Lung microvascular endothelial cell (primary cell): ENCODE measurements at regions not wholly inside any gene's neighbourhood (a gene's known extent, or its start where the extent isn't known, plus 50 kb on each side); places are given as distances from the start of the nearest gene placed in this dataset.
"Not testable (repeated sequence)": the region's sequence is repeated elsewhere in the genome, so short reads cannot be mapped to it uniquely, and the experiment has no call there.

Source experiments
- DNase-seq, 2 donors: peaks; one replicate each; pipeline versions ENCODE4 v3.0.0 to v3.0.0-alpha.2; 2010; ENCODE audit warnings: low read depth in 2 of 2

GRCh38 chr2:47964277-47964676, 58.0 kb upstream of the FBXO11 start:
- no peak for DNase-seq

GRCh38 chr2:47964722-47965434, 58.6 kb upstream of the FBXO11 start:
- DNase-seq, result no peak

GRCh38 chr2:47976728-47977127, 70.4 kb upstream of the FBXO11 start:
- DNase-seq, result not testable (repeated sequence)

GRCh38 chr2:47984041-47984440, 77.7 kb upstream of the FBXO11 start:
- DNase-seq, result no peak

GRCh38 chr2:47990503-47990902, 84.2 kb upstream of the FBXO11 start:
- no peak for DNase-seq

GRCh38 chr2:47992671-47993070, 86.4 kb upstream of the FBXO11 start:
- no peak for DNase-seq

GRCh38 chr2:47996808-47997207, 90.5 kb upstream of the FBXO11 start:
- no peak for DNase-seq

- DNase-seq, result no peak
Observed at GRCh38 chr2:47999512-47999911, 93.2 kb upstream of the FBXO11 start.

GRCh38 chr2:48001498-48001897, 95.2 kb upstream of the FBXO11 start:
- no peak for DNase-seq

- no peak for DNase-seq
Observed at GRCh38 chr2:48006094-48006493, 99.8 kb upstream of the FBXO11 start.

GRCh38 chr2:48007699-48008268, 101.5 kb upstream of the FBXO11 start:
- DNase-seq, result no peak

- no peak for DNase-seq
Observed at GRCh38 chr2:48009256-48009655, 103.0 kb upstream of the FBXO11 start.

- DNase-seq, result peak in 1 of 2 donors; percentile 1
Observed at GRCh38 chr2:48015421-48015820, 109.1 kb upstream of the FBXO11 start.

GRCh38 chr2:48016225-48017019, 110.1 kb upstream of the FBXO11 start:
- DNase-seq, result no peak

- DNase-seq, result no peak
Observed at GRCh38 chr2:48017136-48017535, 110.8 kb upstream of the FBXO11 start.

- no peak for DNase-seq
Observed at GRCh38 chr2:48018480-48018879, 112.2 kb upstream of the FBXO11 start.

- no peak for DNase-seq
Observed at GRCh38 chr2:48026865-48027264, 120.6 kb upstream of the FBXO11 start.

GRCh38 chr2:48032765-48033164, 126.5 kb upstream of the FBXO11 start:
- DNase-seq, result no peak

GRCh38 chr2:48034295-48034694, 128.0 kb upstream of the FBXO11 start:
- DNase-seq, result no peak

- no peak for DNase-seq
Observed at GRCh38 chr2:48036312-48036711, 130.0 kb upstream of the FBXO11 start.

GRCh38 chr2:48039209-48039990, 133.1 kb upstream of the FBXO11 start:
- no peak for DNase-seq

- no peak for DNase-seq
Observed at GRCh38 chr2:48043131-48043700, 136.9 kb upstream of the FBXO11 start.
